ENCODE measurements at regions not wholly inside any gene's neighbourhood (a gene's known extent, or its start where the extent isn't known, plus 50 kb on each side); places are given as distances from the start of the nearest gene placed in this dataset.

- TF ChIP-seq, protein P1, sequence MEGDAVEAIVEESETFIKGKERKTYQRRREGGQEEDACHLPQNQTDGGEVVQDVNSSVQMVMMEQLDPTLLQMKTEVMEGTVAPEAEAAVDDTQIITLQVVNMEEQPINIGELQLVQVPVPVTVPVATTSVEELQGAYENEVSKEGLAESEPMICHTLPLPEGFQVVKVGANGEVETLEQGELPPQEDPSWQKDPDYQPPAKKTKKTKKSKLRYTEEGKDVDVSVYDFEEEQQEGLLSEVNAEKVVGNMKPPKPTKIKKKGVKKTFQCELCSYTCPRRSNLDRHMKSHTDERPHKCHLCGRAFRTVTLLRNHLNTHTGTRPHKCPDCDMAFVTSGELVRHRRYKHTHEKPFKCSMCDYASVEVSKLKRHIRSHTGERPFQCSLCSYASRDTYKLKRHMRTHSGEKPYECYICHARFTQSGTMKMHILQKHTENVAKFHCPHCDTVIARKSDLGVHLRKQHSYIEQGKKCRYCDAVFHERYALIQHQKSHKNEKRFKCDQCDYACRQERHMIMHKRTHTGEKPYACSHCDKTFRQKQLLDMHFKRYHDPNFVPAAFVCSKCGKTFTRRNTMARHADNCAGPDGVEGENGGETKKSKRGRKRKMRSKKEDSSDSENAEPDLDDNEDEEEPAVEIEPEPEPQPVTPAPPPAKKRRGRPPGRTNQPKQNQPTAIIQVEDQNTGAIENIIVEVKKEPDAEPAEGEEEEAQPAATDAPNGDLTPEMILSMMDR (IDR thresholded peaks at IDR 0.05) = no peak
- TF ChIP-seq POLR2A (IDR thresholded peaks at IDR 0.05) (no peak), POLR2AphosphoS5 (IDR thresholded peaks at IDR 0.05) (no peak)
These were observed 156.4 kb upstream of the CRBN start for GRCh38 chr3:3335903-3336302.
